WTC11 (cell line): ENCODE measurements at regions not wholly inside any gene's neighbourhood (a gene's known extent, or its start where the extent isn't known, plus 50 kb on each side); places are given as distances from the start of the nearest gene placed in this dataset.

Source experiments
- ATAC-seq: fragments of 200-7000 bp; cut with Tn5 transposase; 2 replicates; pipeline ENCODE4 v1.10.0; 2021; ENCODE audit warnings: mild to moderate bottlenecking, moderate library complexity
- CTCF ChIA-PET: fragments of 300-600 bp; sonication (Branson Sonifier 250); formaldehyde crosslinking; loops from one replicate; lab custom pipeline; 2021; ENCODE audit warnings: antibody characterized with exemption; lab: Charles Lee
- POLR2A ChIA-PET: fragments of 350-600 bp; sonication (Branson Sonifier 250); formaldehyde crosslinking; loops from one replicate; lab custom pipeline; 2021; ENCODE audit warnings: antibody characterized with exemption; lab: Charles Lee
- DNase-seq: peaks from one replicate; pipeline ENCODE4 v3.0.0; 2021; ENCODE audit warnings: low spot score
- H3K27ac Mint-ChIP-seq: 2 replicates; pipeline ENCODE4 v1.8.0; 2021; ENCODE audit warnings: mixed read lengths
- H3K27me3 Mint-ChIP-seq: 2 replicates; pipeline ENCODE4 v1.8.0; 2021; ENCODE audit warnings: low read depth, mild to moderate bottlenecking, moderate library complexity, mixed read lengths
- H3K36me3 Mint-ChIP-seq: 2 replicates; pipeline ENCODE4 v1.8.0; 2021; ENCODE audit warnings: mixed read lengths
- H3K4me1 Mint-ChIP-seq: 2 replicates; pipeline ENCODE4 v1.8.0; 2022; ENCODE audit warnings: mixed read lengths
- H3K4me3 Mint-ChIP-seq: 2 replicates; pipeline ENCODE4 v1.8.0; 2021; ENCODE audit warnings: mild to moderate bottlenecking, moderate library complexity, mixed read lengths
- H3K9me3 Mint-ChIP-seq: 2 replicates; pipeline ENCODE4 v1.8.0; 2021; ENCODE audit warnings: mixed read lengths
- CREM ChIP-seq: sonication (generic); formaldehyde crosslinking; IDR thresholded peaks from 2 replicates; pipeline ENCODE4 v1.8.1; 2022; ENCODE audit warnings: mild to moderate bottlenecking, missing genetic modification reagents, moderate library complexity
- EMX1 ChIP-seq: fragments of 250-450 bp; sonication (Bioruptor Pico); IDR thresholded peaks from 2 replicates; pipeline ENCODE4 v1.8.0; 2021; ENCODE audit warnings: mild to moderate bottlenecking
- FOXK1 ChIP-seq: sonication (generic); formaldehyde crosslinking; IDR thresholded peaks from 2 replicates; pipeline ENCODE4 v1.8.0; 2022; ENCODE audit warnings: mild to moderate bottlenecking, moderate library complexity, missing genetic modification reagents
- FOXP1 ChIP-seq: sonication (generic); formaldehyde crosslinking; IDR thresholded peaks from 2 replicates; pipeline ENCODE4 v1.8.0; 2022; ENCODE audit warnings: missing genetic modification reagents, mild to moderate bottlenecking, moderate library complexity, borderline replicate concordance
- GTF2I ChIP-seq: fragments of 250-450 bp; sonication (Bioruptor Pico); conservative IDR thresholded peaks from 2 replicates; pipeline ENCODE4 v1.4.0; 2021; ENCODE audit warnings: mild to moderate bottlenecking
- JUN ChIP-seq: sonication (generic); formaldehyde crosslinking; IDR thresholded peaks from 2 replicates; pipeline ENCODE4 v1.8.0; 2023; ENCODE audit warnings: mild to moderate bottlenecking, missing genetic modification reagents
- KAT7 ChIP-seq: sonication (generic); formaldehyde crosslinking; IDR thresholded peaks from 2 replicates; pipeline ENCODE4 v1.8.1; 2023; ENCODE audit warnings: missing genetic modification reagents, mild to moderate bottlenecking, borderline replicate concordance
- MXD4 ChIP-seq: fragments of 250-450 bp; sonication (Bioruptor Pico); IDR thresholded peaks from 2 replicates; pipeline ENCODE4 v1.8.0; 2021; ENCODE audit warnings: mild to moderate bottlenecking, moderate library complexity, borderline replicate concordance
- NFE2L1 ChIP-seq: sonication (generic); formaldehyde crosslinking; IDR thresholded peaks from 2 replicates; pipeline ENCODE4 v1.8.1; 2023; ENCODE audit warnings: missing genetic modification reagents
- NR3C1 ChIP-seq: sonication (generic); formaldehyde crosslinking; conservative IDR thresholded peaks from 2 replicates; pipeline ENCODE4 v1.8.1; 2023; ENCODE audit warnings: low read depth, mild to moderate bottlenecking, missing genetic modification reagents
- OVOL2 ChIP-seq: fragments of 250-450 bp; sonication (Bioruptor Pico); IDR thresholded peaks from 2 replicates; pipeline ENCODE4 v1.9.0; 2021; ENCODE audit warnings: mild to moderate bottlenecking, borderline replicate concordance
- RELA ChIP-seq: sonication (generic); formaldehyde crosslinking; IDR thresholded peaks from 2 replicates; pipeline ENCODE4 v1.8.1; 2022; ENCODE audit warnings: missing genetic modification reagents, mild to moderate bottlenecking, borderline replicate concordance
- SMAD4 ChIP-seq: sonication (generic); formaldehyde crosslinking; IDR thresholded peaks from 2 replicates; pipeline ENCODE4 v1.8.0; 2022; ENCODE audit warnings: mild to moderate bottlenecking, missing genetic modification reagents
- TP53 ChIP-seq: sonication (generic); formaldehyde crosslinking; IDR thresholded peaks from 2 replicates; pipeline ENCODE4 v1.8.1; 2023; ENCODE audit warnings: mild to moderate bottlenecking, missing genetic modification reagents
- ZBTB43 ChIP-seq: sonication (generic); formaldehyde crosslinking; IDR thresholded peaks from 2 replicates; pipeline ENCODE4 v1.8.1; 2023; ENCODE audit warnings: mild to moderate bottlenecking, missing genetic modification reagents
- ZNF281 ChIP-seq: sonication (generic); formaldehyde crosslinking; IDR thresholded peaks from 2 replicates; pipeline ENCODE4 v1.8.0; 2023; ENCODE audit warnings: mild to moderate bottlenecking, missing genetic modification reagents
- ZNF317 ChIP-seq: sonication (generic); formaldehyde crosslinking; IDR thresholded peaks from 2 replicates; pipeline ENCODE4 v1.8.1; 2023; ENCODE audit warnings: low read depth, mild to moderate bottlenecking, moderate library complexity, missing genetic modification reagents, borderline replicate concordance
- ZNF416 ChIP-seq: fragments of 250-450 bp; sonication (Bioruptor Pico); IDR thresholded peaks from 2 replicates; pipeline ENCODE4 v1.9.0; 2021; ENCODE audit warnings: mild to moderate bottlenecking, inconsistent platforms
- ZSCAN18 ChIP-seq: fragments of 250-450 bp; sonication (Bioruptor Pico); IDR thresholded peaks from 2 replicates; pipeline ENCODE4 v2.1.2; 2022; ENCODE audit warnings: mild to moderate bottlenecking, moderate library complexity
- TF ChIP-seq, protein P1 (sequence below): sonication (generic); formaldehyde crosslinking; conservative IDR thresholded peaks from 2 replicates; pipeline ENCODE4 v1.8.1; 2022; ENCODE audit warnings: mild to moderate bottlenecking, missing genetic modification reagents
- TF ChIP-seq, protein P2 (sequence below): sonication (generic); formaldehyde crosslinking; IDR thresholded peaks from 2 replicates; pipeline ENCODE4 v1.8.0; 2022; ENCODE audit warnings: mild to moderate bottlenecking, missing genetic modification reagents
- TF ChIP-seq, protein P3 (sequence below): sonication (generic); formaldehyde crosslinking; IDR thresholded peaks from 2 replicates; pipeline ENCODE4 v1.8.1; 2023; ENCODE audit warnings: mild to moderate bottlenecking, missing genetic modification reagents, moderate library complexity
- TF ChIP-seq, protein P4 (sequence below): sonication (generic); formaldehyde crosslinking; IDR thresholded peaks from 2 replicates; pipeline ENCODE4 v1.8.0; 2022; ENCODE audit warnings: mild to moderate bottlenecking, missing genetic modification reagents
- TF ChIP-seq, protein P5 (sequence below): sonication (generic); formaldehyde crosslinking; conservative IDR thresholded peaks from 2 replicates; pipeline ENCODE4 v1.8.1; 2023; ENCODE audit warnings: mild to moderate bottlenecking, low read depth, missing genetic modification reagents, moderate library complexity

GRCh38 chr2:239536186-239536585 lies 135.4 kb upstream of the HDAC4 start:
- POLR2A ChIA-PET, result no interaction called here
- Mint-ChIP-seq H3K27me3 (no peaks in the 10 kb centered on the region; the same call in 1 of the 2 replicates), H3K27ac (no peak overlapping the region), H3K36me3 (no peaks in the 10 kb centered on the region), H3K4me3 (no peak overlapping the region), H3K9me3 (0 out of 2 replicates have a peak, but pooled peaks cover 4% of the 10 kb centered on the region), H3K4me1 (no peaks in the 10 kb centered on the region)
- DNase-seq (no peak), ATAC-seq (no peak)
- TF ChIP-seq, protein P1, sequence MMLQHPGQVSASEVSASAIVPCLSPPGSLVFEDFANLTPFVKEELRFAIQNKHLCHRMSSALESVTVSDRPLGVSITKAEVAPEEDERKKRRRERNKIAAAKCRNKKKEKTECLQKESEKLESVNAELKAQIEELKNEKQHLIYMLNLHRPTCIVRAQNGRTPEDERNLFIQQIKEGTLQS, result no peak
- no peak for TF ChIP-seq ZNF281
- TF ChIP-seq JUN (CRISPR knock-in tag), result no peak
- no peak for TF ChIP-seq NFE2L1 (CRISPR knock-in tag)
- no peak for TF ChIP-seq FOXK1 (CRISPR knock-in tag)
- TF ChIP-seq ZNF416 (CRISPR knock-in tag), result no peak
- TF ChIP-seq KAT7 (CRISPR knock-in tag), result no peak
- TF ChIP-seq MXD4 (CRISPR knock-in tag), result no peak
- TF ChIP-seq GTF2I (CRISPR knock-in tag), result no peak
- TF ChIP-seq, protein P2, sequence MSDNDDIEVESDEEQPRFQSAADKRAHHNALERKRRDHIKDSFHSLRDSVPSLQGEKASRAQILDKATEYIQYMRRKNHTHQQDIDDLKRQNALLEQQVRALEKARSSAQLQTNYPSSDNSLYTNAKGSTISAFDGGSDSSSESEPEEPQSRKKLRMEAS (CRISPR knock-in tag), result no peak
- TF ChIP-seq ZNF317 (CRISPR knock-in tag), result no peak
- no peak for TF ChIP-seq EMX1 (CRISPR knock-in tag)
- TF ChIP-seq NR3C1 (CRISPR knock-in tag), result no peak
- TF ChIP-seq, protein P3, sequence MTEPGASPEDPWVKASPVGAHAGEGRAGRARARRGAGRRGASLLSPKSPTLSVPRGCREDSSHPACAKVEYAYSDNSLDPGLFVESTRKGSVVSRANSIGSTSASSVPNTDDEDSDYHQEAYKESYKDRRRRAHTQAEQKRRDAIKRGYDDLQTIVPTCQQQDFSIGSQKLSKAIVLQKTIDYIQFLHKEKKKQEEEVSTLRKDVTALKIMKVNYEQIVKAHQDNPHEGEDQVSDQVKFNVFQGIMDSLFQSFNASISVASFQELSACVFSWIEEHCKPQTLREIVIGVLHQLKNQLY (CRISPR knock-in tag), result no peak
- no peak for TF ChIP-seq OVOL2 (CRISPR knock-in tag)
- CTCF ChIA-PET, result interaction anchor here (0.9 kb wide), 1 partner anchor 24 kb away, joined by 3 read pairs; no protein-coding TSS in a partner anchor

- 0 out of 2 replicates have a peak, but pooled peaks cover 4% of the 10 kb centered on the region for H3K9me3 Mint-ChIP-seq
- DNase-seq (no peak), ATAC-seq (no peak)
- no peaks in the 10 kb centered on the region for H3K36me3 Mint-ChIP-seq
- no peaks in the 10 kb centered on the region for H3K4me1 Mint-ChIP-seq
- H3K27ac Mint-ChIP-seq, result no peak overlapping the region
- H3K27me3 Mint-ChIP-seq, result no peaks in the 10 kb centered on the region; the same call in 1 of the 2 replicates
- H3K4me3 Mint-ChIP-seq, result no peak overlapping the region
- POLR2A ChIA-PET, result no interaction called here
- CTCF ChIA-PET, result interaction anchor here (0.9 kb wide), 2 partner anchors 23 to 214 kb away, joined by 3 read pairs; no protein-coding TSS in a partner anchor
- TF ChIP-seq SMAD4 (CRISPR knock-in tag) (no peak), ZSCAN18 (no peak), TP53 (CRISPR knock-in tag) (no peak), ZBTB43 (no peak), GTF2I (CRISPR knock-in tag) (no peak), RELA (CRISPR knock-in tag) (no peak), FOXP1 (CRISPR knock-in tag) (no peak), CREM (CRISPR knock-in tag) (no peak)
- TF ChIP-seq, protein P4, sequence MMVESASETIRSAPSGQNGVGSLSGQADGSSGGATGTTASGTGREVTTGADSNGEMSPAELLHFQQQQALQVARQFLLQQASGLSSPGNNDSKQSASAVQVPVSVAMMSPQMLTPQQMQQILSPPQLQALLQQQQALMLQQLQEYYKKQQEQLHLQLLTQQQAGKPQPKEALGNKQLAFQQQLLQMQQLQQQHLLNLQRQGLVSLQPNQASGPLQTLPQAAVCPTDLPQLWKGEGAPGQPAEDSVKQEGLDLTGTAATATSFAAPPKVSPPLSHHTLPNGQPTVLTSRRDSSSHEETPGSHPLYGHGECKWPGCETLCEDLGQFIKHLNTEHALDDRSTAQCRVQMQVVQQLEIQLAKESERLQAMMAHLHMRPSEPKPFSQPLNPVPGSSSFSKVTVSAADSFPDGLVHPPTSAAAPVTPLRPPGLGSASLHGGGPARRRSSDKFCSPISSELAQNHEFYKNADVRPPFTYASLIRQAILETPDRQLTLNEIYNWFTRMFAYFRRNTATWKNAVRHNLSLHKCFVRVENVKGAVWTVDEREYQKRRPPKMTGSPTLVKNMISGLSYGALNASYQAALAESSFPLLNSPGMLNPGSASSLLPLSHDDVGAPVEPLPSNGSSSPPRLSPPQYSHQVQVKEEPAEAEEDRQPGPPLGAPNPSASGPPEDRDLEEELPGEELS (CRISPR knock-in tag), result no peak
- TF ChIP-seq, protein P5, sequence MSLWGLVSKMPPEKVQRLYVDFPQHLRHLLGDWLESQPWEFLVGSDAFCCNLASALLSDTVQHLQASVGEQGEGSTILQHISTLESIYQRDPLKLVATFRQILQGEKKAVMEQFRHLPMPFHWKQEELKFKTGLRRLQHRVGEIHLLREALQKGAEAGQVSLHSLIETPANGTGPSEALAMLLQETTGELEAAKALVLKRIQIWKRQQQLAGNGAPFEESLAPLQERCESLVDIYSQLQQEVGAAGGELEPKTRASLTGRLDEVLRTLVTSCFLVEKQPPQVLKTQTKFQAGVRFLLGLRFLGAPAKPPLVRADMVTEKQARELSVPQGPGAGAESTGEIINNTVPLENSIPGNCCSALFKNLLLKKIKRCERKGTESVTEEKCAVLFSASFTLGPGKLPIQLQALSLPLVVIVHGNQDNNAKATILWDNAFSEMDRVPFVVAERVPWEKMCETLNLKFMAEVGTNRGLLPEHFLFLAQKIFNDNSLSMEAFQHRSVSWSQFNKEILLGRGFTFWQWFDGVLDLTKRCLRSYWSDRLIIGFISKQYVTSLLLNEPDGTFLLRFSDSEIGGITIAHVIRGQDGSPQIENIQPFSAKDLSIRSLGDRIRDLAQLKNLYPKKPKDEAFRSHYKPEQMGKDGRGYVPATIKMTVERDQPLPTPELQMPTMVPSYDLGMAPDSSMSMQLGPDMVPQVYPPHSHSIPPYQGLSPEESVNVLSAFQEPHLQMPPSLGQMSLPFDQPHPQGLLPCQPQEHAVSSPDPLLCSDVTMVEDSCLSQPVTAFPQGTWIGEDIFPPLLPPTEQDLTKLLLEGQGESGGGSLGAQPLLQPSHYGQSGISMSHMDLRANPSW (CRISPR knock-in tag), result no peak
These were observed 134.8 kb upstream of the HDAC4 start for GRCh38 chr2:239535413-239536144.
